Keratinocyte (primary cell): ENCODE measurements at regions not wholly inside any gene's neighbourhood (a gene's known extent, or its start where the extent isn't known, plus 50 kb on each side); places are given as distances from the start of the nearest gene placed in this dataset.

Source experiments
- DNase-seq: peaks from one replicate; pipeline ENCODE4 v3.0.0-alpha.2; 2011; ENCODE audit warnings: low read depth, missing footprints, low spot score
- FAIRE-seq: peaks from 2 replicates; lab custom pipeline; 2011; peaks lifted over from hg19 to GRCh38; lab: Jason Lieb, UNC
- H2AFZ ChIP-seq: 2 replicates; pipeline ENCODE4 v1.6.0; 2012; ENCODE audit warnings: low read length, control low read depth, inconsistent platforms; ENCODE audit not compliant: control insufficient read depth
- H3K27ac ChIP-seq: 2 replicates; pipeline ENCODE4 v1.5.1; 2011; ENCODE audit warnings: low read length; ENCODE audit not compliant: control insufficient read depth, insufficient read depth
- H3K27me3 ChIP-seq: 3 replicates; pipeline ENCODE4 v1.6.0; 2011; ENCODE audit warnings: low read length; ENCODE audit not compliant: control insufficient read depth, insufficient read depth; ENCODE audit errors: extremely low read depth
- H3K36me3 ChIP-seq, 2 experiments: 2 replicates in 1 of 2; 3 replicates in 1 of 2; pipeline ENCODE4 v1.5.1; 2011; ENCODE audit warnings: low read length in 2 of 2, mild to moderate bottlenecking in 1 of 2; ENCODE audit not compliant: control insufficient read depth in 2 of 2, insufficient read depth in 2 of 2; ENCODE audit errors: extremely low read depth in 1 of 2
- H3K4me1 ChIP-seq: 3 replicates; pipeline ENCODE4 v1.5.1; 2011; ENCODE audit warnings: low read length; ENCODE audit not compliant: control insufficient read depth, insufficient read depth; ENCODE audit errors: extremely low read depth
- H3K4me2 ChIP-seq: 3 replicates; pipeline ENCODE4 v1.6.0; 2011; ENCODE audit warnings: low read depth, low read length; ENCODE audit not compliant: control insufficient read depth, insufficient read depth; ENCODE audit errors: extremely low read depth
- H3K4me3 ChIP-seq, 3 experiments: fragments of 200-600 bp in 1 of 3; sonication (generic) in 1 of 3; 2 replicates in 2 of 3; 3 replicates in 1 of 3; pipeline ENCODE4 v1.5.1; 2011 to 2016; ENCODE audit warnings: low read length in 3 of 3, mild to moderate bottlenecking in 3 of 3, control low read depth in 2 of 3, inconsistent platforms in 1 of 3, low read depth in 1 of 3, mixed read lengths in 1 of 3, mixed run types in 1 of 3, moderate library complexity in 1 of 3; ENCODE audit not compliant: control insufficient read depth in 2 of 3, insufficient read depth in 2 of 3; ENCODE audit errors: extremely low read depth in 1 of 3
- H3K79me2 ChIP-seq: 2 replicates; pipeline ENCODE4 v1.6.0; 2012; ENCODE audit warnings: low read length; ENCODE audit not compliant: control insufficient read depth, insufficient read depth
- H3K9ac ChIP-seq: 3 replicates; pipeline ENCODE4 v1.6.0; 2011; ENCODE audit warnings: low read length; ENCODE audit not compliant: control insufficient read depth, insufficient read depth; ENCODE audit errors: extremely low read depth
- H3K9me1 ChIP-seq: 3 replicates; pipeline ENCODE4 v1.6.0; 2011; ENCODE audit warnings: low read length; ENCODE audit not compliant: control insufficient read depth, insufficient read depth; ENCODE audit errors: extremely low read depth
- H3K9me3 ChIP-seq: 2 replicates; pipeline ENCODE4 v1.5.1; 2012; ENCODE audit warnings: low read depth, low read length; ENCODE audit not compliant: control insufficient read depth
- H4K20me1 ChIP-seq: 3 replicates; pipeline ENCODE4 v1.6.0; 2011; ENCODE audit warnings: low read length; ENCODE audit not compliant: control insufficient read depth, insufficient read depth; ENCODE audit errors: extremely low read depth
- EZH2 ChIP-seq: IDR thresholded peaks from one replicate; pipeline ENCODE4 v1.6.1; 2012; ENCODE audit warnings: inconsistent platforms, mild to moderate bottlenecking, low read length, moderate library complexity
- dilution Hi-C: fragments of 300-500 bp; cut with MboI; formaldehyde crosslinking; loops from one replicate; pipeline ENCODE4 v1.7.0; 2020; ENCODE audit warnings: low sequenced_read_pairs; ENCODE audit not compliant: extremely low pct_ligation_motif_present
- TF ChIP-seq, protein P1 (sequence below), 3 experiments: IDR thresholded peaks in 1 of 3; conservative IDR thresholded peaks in 1 of 3; optimal IDR thresholded peaks in 1 of 3; 2 replicates in 2 of 3; 3 replicates in 1 of 3; pipeline versions ENCODE3 to v1.5.1; 2011; ENCODE audit warnings: low read length in 3 of 3, mild to moderate bottlenecking in 3 of 3, moderate library complexity in 2 of 3, control low read depth in 1 of 3, inconsistent platforms in 1 of 3; ENCODE audit not compliant: insufficient read depth in 2 of 3; ENCODE audit errors: extremely low read depth in 1 of 3

DNA sequence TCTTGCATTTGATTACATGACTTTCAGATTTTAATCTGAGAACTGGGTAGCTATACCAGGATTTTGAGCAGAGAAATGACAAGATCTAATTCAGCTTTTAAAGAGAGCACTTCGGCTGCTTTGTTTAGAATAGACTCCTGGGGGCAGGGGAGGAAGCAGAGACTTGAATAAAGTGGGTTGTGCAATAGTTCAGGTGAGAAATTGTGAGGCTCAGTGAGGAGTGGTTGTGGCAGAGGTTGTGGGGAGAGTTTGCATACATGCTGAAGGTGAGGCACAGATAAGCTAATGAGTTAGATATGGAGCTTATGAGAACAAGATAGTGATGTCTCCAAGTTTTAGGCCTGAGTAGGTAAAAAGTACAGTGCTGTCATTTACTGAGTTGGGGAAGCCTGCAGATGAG is 281.4 kb downstream of the FLRT2 start:
- no peaks in the 10 kb centered on the region for H3K9me3 ChIP-seq
- no peaks in the 10 kb centered on the region for H3K79me2 ChIP-seq
- H3K27me3 ChIP-seq: no peaks in the 10 kb centered on the region
- no peaks in the 10 kb centered on the region for H3K36me3 ChIP-seq
- H3K9me1 ChIP-seq: no peaks in the 10 kb centered on the region
- no peak overlapping the region for H3K4me2 ChIP-seq
- no peak overlapping the region for H3K27ac ChIP-seq
- no peak overlapping the region for H2AFZ ChIP-seq
- H4K20me1 ChIP-seq: no peaks in the 10 kb centered on the region
- dilution Hi-C loops: no loop called here
- no peaks in the 10 kb centered on the region for H3K4me1 ChIP-seq
- no peak overlapping the region for H3K4me3 ChIP-seq
- FAIRE-seq: no peak
- TF ChIP-seq, protein P1, sequence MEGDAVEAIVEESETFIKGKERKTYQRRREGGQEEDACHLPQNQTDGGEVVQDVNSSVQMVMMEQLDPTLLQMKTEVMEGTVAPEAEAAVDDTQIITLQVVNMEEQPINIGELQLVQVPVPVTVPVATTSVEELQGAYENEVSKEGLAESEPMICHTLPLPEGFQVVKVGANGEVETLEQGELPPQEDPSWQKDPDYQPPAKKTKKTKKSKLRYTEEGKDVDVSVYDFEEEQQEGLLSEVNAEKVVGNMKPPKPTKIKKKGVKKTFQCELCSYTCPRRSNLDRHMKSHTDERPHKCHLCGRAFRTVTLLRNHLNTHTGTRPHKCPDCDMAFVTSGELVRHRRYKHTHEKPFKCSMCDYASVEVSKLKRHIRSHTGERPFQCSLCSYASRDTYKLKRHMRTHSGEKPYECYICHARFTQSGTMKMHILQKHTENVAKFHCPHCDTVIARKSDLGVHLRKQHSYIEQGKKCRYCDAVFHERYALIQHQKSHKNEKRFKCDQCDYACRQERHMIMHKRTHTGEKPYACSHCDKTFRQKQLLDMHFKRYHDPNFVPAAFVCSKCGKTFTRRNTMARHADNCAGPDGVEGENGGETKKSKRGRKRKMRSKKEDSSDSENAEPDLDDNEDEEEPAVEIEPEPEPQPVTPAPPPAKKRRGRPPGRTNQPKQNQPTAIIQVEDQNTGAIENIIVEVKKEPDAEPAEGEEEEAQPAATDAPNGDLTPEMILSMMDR (optimal IDR thresholded peaks at IDR 0.05 in 1 of 3, IDR thresholded peaks at IDR 0.05 in 1 of 3, conservative IDR thresholded peaks at IDR 0.05 in 1 of 3; ENCODE audit: extremely low read depth in 1 of 3, insufficient read depth in 2 of 3, low read length in 3 of 3): no peak
- no peak for TF ChIP-seq EZH2
- H3K9ac ChIP-seq: no peak overlapping the region
- no peak for DNase-seq

DNA sequence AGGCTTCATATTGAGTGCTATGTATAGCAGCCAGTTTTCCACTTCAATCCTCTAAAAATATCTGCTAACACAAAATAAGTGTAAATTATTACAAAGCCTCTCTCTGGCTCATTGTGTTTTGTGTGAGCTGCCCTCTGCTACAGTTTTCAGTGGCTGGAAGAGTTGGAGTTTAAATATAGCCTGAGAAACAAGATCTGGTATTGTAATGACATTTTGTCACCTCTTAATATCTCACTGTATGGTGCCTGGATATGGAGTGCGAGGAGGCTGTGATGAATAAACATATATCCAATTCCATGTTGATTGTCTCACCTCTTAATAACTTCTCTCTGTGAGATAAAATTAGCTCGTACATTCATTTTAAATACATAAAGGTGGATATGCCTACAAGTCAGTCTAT is 269.7 kb downstream of the FLRT2 start:
- Histone ChIP-seq H2AFZ (no peak overlapping the region), H4K20me1 (no peaks in the 10 kb centered on the region), H3K4me2 (no peak overlapping the region), H3K9me3 (no peaks in the 10 kb centered on the region), H3K79me2 (no peaks in the 10 kb centered on the region), H3K9me1 (no peaks in the 10 kb centered on the region), H3K9ac (no peak overlapping the region), H3K27ac (no peak overlapping the region), H3K36me3 (no peaks in the 10 kb centered on the region), H3K4me3 (no peak overlapping the region), H3K27me3 (no peaks in the 10 kb centered on the region), H3K4me1 (no peaks in the 10 kb centered on the region)
- FAIRE-seq: no peak
- TF ChIP-seq EZH2: no peak
- DNase-seq: no peak
- dilution Hi-C loops: no loop called here

DNA sequence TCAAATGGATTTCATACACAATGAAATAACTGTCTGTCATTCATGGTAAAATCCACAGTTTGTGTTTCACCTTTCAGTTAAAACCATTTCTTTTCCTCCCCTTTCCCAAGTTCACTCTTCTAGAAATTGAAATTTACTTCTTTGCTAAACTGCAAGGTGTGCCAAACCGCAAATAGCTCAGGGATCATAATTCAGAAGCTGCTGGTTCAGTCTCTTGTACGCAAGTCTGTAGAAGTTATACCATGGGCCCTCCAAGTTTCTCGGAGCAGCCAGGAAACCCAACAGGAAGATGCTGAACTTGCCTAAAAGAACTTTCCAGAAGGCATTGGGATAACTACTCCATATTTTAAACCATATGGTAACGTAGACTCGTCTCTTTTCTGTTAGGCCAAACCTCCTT is 268.9 kb downstream of the FLRT2 start:
- Histone ChIP-seq H3K79me2 (no peaks in the 10 kb centered on the region), H3K9me3 (no peaks in the 10 kb centered on the region), H3K27me3 (no peaks in the 10 kb centered on the region), H3K4me1 (no peaks in the 10 kb centered on the region), H3K9me1 (no peaks in the 10 kb centered on the region), H3K4me3 (no peak overlapping the region), H3K4me2 (no peak overlapping the region), H3K9ac (no peak overlapping the region), H3K36me3 (no peaks in the 10 kb centered on the region), H4K20me1 (no peaks in the 10 kb centered on the region), H2AFZ (no peak overlapping the region), H3K27ac (no peak overlapping the region)
- FAIRE-seq (no peak), DNase-seq (no peak)
- TF ChIP-seq, protein P1 (optimal IDR thresholded peaks at IDR 0.05 in 1 of 3, IDR thresholded peaks at IDR 0.05 in 1 of 3, conservative IDR thresholded peaks at IDR 0.05 in 1 of 3; ENCODE audit: extremely low read depth in 1 of 3, insufficient read depth in 2 of 3, low read length in 3 of 3): no peak
- no peak for TF ChIP-seq EZH2
- dilution Hi-C loops: no loop called here
